ENCODE measurements at regions not wholly inside any gene's neighbourhood (a gene's known extent, or its start where the extent isn't known, plus 50 kb on each side); places are given as distances from the start of the nearest gene placed in this dataset.
"Not testable (repeated sequence)": the region's sequence is repeated elsewhere in the genome, so short reads cannot be mapped to it uniquely, and the experiment has no call there.

DNA sequence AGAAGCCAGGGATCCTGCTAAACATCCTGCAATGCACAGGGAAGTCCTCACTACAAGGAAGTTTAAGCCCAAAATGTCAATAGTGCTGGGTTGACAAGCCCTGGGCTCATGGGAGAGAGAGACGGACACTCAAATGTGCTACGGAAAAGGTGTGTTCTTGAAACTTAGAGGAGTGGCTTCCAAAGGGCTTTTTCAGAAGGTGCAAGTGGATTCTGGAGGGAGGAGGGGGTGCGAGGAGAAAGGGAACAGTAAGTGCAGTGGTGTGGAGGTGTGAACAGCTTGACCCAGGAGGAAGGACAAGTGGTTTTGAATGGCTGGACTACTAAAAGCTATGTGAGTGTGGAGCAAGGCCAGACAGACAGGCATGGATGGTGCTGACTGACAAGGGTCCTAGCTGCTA lies 50.4 kb upstream of the CECR2 start:
- Mint-ChIP-seq H3K27ac (no peak overlapping the region), H3K4me1 (ENCODE audit: low read depth) (no peaks in the 10 kb centered on the region), H3K4me3 (ENCODE audit: low read depth) (no peak overlapping the region), H3K36me3 (ENCODE audit: low read depth) (no peaks in the 10 kb centered on the region), H3K27me3 (ENCODE audit: low read depth) (peaks cover 2% of the 10 kb centered on the region), H3K9me3 (no peaks in the 10 kb centered on the region)
- no peak for DNase-seq (ENCODE audit: low spot score)
- intact Hi-C loops (cut with micrococcal nuclease) = no loop called here

DNA sequence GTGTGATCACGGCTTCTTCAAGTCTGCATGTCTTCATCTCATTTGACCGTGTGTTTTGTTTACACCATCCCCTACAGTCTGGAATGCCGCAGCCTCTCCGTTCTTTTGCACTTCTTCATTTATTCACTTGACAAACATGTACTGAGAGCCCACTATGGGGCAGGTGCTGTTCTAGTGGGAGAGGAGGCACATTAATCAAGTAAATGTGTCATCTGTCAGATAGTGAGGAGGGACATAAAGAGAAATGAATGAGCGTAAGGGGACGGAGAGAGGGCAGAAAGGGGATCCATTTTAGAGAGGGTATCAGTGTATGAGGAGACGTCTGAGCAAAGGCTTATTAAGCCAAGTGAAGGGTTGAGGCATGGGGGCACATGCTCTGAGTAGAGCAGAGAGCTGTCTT lies 54.0 kb upstream of the CECR2 start:
- Mint-ChIP-seq H3K27me3 (ENCODE audit: low read depth) (peaks cover 7% of the 10 kb centered on the region), H3K27ac (no peak overlapping the region), H3K36me3 (ENCODE audit: low read depth) (no peaks in the 10 kb centered on the region), H3K4me1 (ENCODE audit: low read depth) (no peaks in the 10 kb centered on the region), H3K4me3 (ENCODE audit: low read depth) (no peak overlapping the region), H3K9me3 (no peaks in the 10 kb centered on the region)
- DNase-seq (ENCODE audit: low spot score) = no peak
- intact Hi-C loops (cut with micrococcal nuclease) = no loop called here

DNA sequence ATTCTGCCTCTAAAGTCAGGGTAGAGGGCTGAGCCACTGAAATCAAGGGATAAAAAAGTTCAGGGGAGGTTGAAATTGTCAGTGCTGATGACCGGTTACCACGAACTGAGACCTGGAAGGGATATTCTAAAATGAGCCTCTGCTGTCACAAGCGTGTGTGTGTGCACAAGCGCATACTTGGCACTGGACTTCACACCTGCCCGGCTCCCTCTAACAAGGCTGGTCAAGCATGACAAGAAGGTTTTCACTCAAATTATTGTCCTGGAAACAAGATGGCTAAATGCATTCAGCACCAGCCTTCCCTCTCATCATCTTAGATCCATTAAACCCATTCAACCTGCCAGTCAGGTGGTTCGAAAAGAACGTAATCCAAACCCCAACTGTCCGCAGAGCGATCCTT lies 54.8 kb upstream of the CECR2 start:
- Mint-ChIP-seq H3K27ac (no peak overlapping the region), H3K4me3 (ENCODE audit: low read depth) (no peak overlapping the region), H3K9me3 (no peaks in the 10 kb centered on the region), H3K36me3 (ENCODE audit: low read depth) (no peaks in the 10 kb centered on the region), H3K4me1 (ENCODE audit: low read depth) (no peaks in the 10 kb centered on the region), H3K27me3 (ENCODE audit: low read depth) (peaks cover 7% of the 10 kb centered on the region)
- intact Hi-C loops (cut with micrococcal nuclease) = no loop called here
- no peak for DNase-seq (ENCODE audit: low spot score)

DNA sequence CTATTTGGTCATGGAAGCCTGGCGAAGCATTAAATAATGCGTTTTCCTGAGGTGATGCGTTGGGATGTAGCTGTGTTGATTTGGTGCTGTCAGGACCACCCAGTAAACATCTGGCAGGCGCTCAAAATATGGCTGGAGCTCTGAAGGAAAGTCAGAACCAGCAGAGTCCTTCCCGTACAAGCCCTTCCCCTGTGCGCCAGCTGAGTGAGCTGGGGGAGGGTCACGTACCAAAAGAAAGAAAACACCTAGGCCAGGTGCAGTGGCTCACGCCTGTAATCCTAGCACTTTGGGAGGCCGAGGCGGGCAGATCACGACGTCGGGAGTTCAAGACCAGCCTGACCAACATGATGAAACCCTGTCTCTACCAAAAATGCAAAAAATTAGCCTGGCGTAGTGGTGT lies 55.6 kb upstream of the CECR2 start:
- H3K36me3 Mint-ChIP-seq (ENCODE audit: low read depth) = no peaks in the 10 kb centered on the region
- no peaks in the 10 kb centered on the region for H3K9me3 Mint-ChIP-seq

DNA sequence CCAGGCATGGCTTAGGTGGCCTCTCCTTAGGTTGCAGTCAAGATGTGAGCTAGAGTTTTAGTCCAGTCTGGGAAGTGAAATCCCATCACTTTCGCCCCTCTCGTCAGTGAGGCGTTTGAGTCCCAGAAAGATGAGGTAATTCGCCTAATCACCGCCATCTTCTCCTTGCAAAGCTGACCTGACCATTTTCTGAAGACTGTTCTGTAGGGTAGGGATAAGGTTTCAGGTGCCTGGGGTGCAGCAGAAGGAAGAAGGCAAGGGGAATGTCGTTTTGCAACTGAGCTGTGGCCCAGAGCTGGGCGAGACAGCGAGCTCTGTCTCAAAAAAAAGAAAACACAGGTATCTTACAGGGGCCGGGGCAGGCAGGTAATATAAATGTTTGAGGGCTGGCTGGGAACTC lies 61.7 kb upstream of the CECR2 start:
- H3K27me3 Mint-ChIP-seq (ENCODE audit: low read depth) = no peaks in the 10 kb centered on the region
- H3K36me3 Mint-ChIP-seq (ENCODE audit: low read depth) = no peaks in the 10 kb centered on the region
- no peak for DNase-seq (ENCODE audit: low spot score)
- no peaks in the 10 kb centered on the region for H3K9me3 Mint-ChIP-seq
- peaks cover 21% of the 10 kb centered on the region for H3K4me1 Mint-ChIP-seq (ENCODE audit: low read depth)
- intact Hi-C loops (cut with micrococcal nuclease) = loop anchor here (10.0 kb wide), 1 partner anchor 233 kb away; no protein-coding TSS in a partner anchor
- H3K4me3 Mint-ChIP-seq (ENCODE audit: low read depth) = no peak overlapping the region
- no peak overlapping the region for H3K27ac Mint-ChIP-seq

More for the DNA sequence above, 55.6 kb upstream of the CECR2 start:
- intact Hi-C loops (cut with micrococcal nuclease) = no loop called here
- H3K27ac Mint-ChIP-seq = no peak overlapping the region
- no peak overlapping the region for H3K4me3 Mint-ChIP-seq (ENCODE audit: low read depth)
- DNase-seq (ENCODE audit: low spot score) = no peak
- no peaks in the 10 kb centered on the region for H3K4me1 Mint-ChIP-seq (ENCODE audit: low read depth)
- H3K27me3 Mint-ChIP-seq (ENCODE audit: low read depth) = peaks cover 6% of the 10 kb centered on the region

DNA sequence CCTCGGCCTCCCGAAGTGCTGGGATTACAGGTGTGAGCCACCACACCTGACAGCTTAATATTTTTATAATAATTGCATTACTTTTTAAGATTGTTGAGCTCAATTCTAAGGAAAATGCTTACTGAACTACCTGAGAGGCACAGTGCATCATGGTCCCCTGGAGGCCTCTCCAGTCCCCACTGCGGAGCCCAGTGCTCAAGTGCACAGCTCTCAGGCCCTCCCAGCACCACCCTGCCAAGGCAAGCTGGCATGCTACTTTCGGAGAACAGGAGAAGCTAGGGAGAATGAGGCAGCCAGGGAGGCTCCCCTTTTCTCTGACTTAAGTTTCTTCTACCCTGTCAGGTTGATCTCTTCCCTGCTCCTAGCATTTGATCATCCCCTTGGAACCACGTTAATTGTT lies 64.2 kb upstream of the CECR2 start:
- intact Hi-C loops (cut with micrococcal nuclease) = loop anchor here (10.0 kb wide), 1 partner anchor 230 kb away; no protein-coding TSS in a partner anchor
- Mint-ChIP-seq H3K27me3 (ENCODE audit: low read depth) (no peaks in the 10 kb centered on the region), H3K4me1 (ENCODE audit: low read depth) (peaks cover 22% of the 10 kb centered on the region), H3K4me3 (ENCODE audit: low read depth) (no peak overlapping the region), H3K27ac (no peak overlapping the region), H3K36me3 (ENCODE audit: low read depth) (no peaks in the 10 kb centered on the region), H3K9me3 (no peaks in the 10 kb centered on the region)
- DNase-seq (ENCODE audit: low spot score) = no peak

DNA sequence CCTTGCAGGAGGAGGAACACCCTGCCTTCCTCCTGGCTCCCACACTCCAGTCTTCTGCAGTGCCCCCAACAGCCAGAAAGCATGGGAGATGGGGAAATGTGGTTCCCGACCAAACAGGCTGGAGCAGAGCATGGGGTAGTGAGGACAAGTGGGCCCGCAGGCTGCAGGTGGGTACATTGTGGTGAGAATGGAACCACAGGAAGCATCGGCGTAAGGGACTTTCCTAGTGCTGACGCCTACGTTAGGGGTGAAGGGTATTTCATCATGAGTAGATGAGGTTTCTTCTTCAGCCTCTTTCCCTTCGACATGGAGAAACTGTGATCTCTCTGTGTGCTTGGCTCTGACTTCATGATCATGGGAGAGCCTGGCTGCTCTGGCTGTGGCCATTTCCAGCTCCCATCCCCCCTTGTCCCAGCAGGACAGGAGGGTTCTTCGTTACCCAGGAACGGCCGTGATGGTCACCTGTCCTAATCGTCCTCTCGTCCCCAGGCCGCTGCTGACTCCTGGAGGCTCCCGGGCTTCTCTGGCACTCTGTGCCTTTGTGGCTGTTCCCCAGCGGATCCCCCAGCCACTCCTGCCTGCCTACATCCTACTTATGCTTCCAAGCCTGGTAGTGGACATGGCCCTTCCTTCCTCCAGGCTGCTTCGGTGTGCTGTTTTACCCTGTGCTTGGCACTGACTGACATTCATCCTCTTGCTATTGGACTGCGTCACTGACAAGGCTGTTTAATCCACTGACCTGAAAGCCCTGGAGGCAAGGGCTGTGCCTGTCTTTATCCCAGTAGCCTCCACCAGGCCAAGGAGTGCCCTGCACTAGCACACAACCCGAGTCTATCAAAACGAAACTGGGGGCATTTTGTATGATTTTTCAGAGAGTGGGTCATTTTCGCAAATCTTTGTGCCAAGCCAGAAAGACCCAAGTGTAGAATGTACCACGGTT lies 65.2 kb upstream of the CECR2 start:
- Mint-ChIP-seq H3K27me3 (ENCODE audit: low read depth) (no peaks in the 10 kb centered on the region), H3K9me3 (no peaks in the 10 kb centered on the region), H3K36me3 (ENCODE audit: low read depth) (no peaks in the 10 kb centered on the region), H3K4me1 (ENCODE audit: low read depth) (peaks cover 25% of the 10 kb centered on the region), H3K27ac (peak overlapping the region; percentile 71), H3K4me3 (ENCODE audit: low read depth) (no peak overlapping the region)
- intact Hi-C loops (cut with micrococcal nuclease) = loop anchor here (1.0 to 10.0 kb wide), 4 partner anchors 24 to 229 kb away; partner anchors contain the start of gene ADA2
- DNase-seq (ENCODE audit: low spot score) = peak; percentile 65

DNA sequence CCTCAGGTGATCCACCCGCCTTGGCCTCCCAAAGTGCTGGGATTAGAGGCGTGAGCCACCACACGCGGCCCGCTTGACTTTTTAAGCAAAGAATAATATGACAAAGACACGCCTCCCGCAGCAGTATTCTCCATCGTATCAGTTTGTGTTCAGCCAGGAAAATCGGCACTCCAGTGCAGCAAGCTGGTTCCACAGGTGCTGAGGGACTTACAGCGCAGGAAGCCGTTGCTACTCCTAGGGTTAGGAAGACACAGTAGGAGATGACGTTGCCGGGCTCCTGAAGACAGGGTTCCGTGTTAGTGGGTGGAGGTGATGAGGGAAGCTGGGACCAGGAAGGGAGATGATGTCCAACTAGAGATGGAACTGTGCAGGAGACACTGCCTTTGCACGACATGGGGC lies 65.8 kb upstream of the CECR2 start:
- Mint-ChIP-seq H3K27ac (peak overlapping the region; percentile 20), H3K27me3 (ENCODE audit: low read depth) (no peaks in the 10 kb centered on the region), H3K36me3 (ENCODE audit: low read depth) (no peaks in the 10 kb centered on the region), H3K4me3 (ENCODE audit: low read depth) (no peak overlapping the region), H3K4me1 (ENCODE audit: low read depth) (peaks cover 30% of the 10 kb centered on the region), H3K9me3 (no peaks in the 10 kb centered on the region)
- intact Hi-C loops (cut with micrococcal nuclease) = loop anchor here (5.0 to 10.0 kb wide), 2 partner anchors 86 to 229 kb away; partner anchors contain the start of gene ADA2
- no peak for DNase-seq (ENCODE audit: low spot score)

DNA sequence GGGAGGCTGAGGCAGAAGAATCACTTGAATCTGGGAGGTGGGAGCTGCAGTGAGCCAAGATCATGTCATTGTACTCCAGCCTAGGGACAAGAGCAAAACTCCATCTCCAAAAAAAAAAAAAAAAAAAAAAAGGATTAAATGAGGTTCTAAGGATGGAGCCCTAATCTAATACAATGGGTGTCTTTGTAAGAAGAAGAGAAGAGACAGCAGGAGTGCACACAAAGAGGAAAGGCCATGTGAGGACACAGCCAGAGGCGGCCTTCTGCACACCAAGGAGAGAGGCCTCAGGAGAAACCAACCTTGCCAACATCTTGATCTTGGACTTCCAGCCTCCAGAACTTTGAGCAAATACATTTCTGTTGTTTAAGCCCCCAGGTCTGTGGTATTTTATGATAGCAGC lies 66.6 kb upstream of the CECR2 start:
- intact Hi-C loops (cut with micrococcal nuclease) = loop anchor here (5.0 to 10.0 kb wide), 2 partner anchors 85 to 228 kb away; partner anchors contain the start of gene ADA2
- Mint-ChIP-seq H3K36me3 (ENCODE audit: low read depth) (no peaks in the 10 kb centered on the region), H3K4me1 (ENCODE audit: low read depth) (peaks cover 30% of the 10 kb centered on the region), H3K27ac (no peak overlapping the region), H3K4me3 (ENCODE audit: low read depth) (no peak overlapping the region), H3K9me3 (no peaks in the 10 kb centered on the region), H3K27me3 (ENCODE audit: low read depth) (no peaks in the 10 kb centered on the region)
- no peak for DNase-seq (ENCODE audit: low spot score)

DNA sequence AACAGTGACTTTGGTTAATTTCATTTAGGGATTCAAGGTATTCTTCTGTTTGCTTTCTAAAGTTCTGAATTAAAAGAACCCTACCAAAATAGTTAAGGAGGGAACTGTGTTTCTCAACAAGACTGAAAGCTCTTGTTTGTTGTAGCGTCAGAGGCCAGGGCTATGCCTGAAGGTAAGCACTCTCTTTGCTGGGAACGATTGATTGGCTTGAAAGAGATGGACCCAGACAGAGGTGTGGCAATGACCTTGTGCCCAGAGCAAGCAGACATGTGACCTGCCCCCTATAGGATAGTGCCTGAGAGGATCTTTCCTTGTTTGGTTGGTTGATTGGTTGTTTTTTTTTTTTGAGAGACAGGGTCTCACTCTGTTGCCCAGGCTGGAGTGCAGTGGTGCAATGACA lies 68.3 kb upstream of the CECR2 start:
- Mint-ChIP-seq H3K27ac (no peak overlapping the region), H3K36me3 (ENCODE audit: low read depth) (no peaks in the 10 kb centered on the region), H3K27me3 (ENCODE audit: low read depth) (peaks cover 4% of the 10 kb centered on the region), H3K4me3 (ENCODE audit: low read depth) (no peak overlapping the region), H3K9me3 (no peaks in the 10 kb centered on the region), H3K4me1 (ENCODE audit: low read depth) (peaks cover 30% of the 10 kb centered on the region)
- intact Hi-C loops (cut with micrococcal nuclease) = loop anchor here (5.0 to 10.0 kb wide), 2 partner anchors 84 to 226 kb away; partner anchors contain the start of gene ADA2
- no peak for DNase-seq (ENCODE audit: low spot score)

DNA sequence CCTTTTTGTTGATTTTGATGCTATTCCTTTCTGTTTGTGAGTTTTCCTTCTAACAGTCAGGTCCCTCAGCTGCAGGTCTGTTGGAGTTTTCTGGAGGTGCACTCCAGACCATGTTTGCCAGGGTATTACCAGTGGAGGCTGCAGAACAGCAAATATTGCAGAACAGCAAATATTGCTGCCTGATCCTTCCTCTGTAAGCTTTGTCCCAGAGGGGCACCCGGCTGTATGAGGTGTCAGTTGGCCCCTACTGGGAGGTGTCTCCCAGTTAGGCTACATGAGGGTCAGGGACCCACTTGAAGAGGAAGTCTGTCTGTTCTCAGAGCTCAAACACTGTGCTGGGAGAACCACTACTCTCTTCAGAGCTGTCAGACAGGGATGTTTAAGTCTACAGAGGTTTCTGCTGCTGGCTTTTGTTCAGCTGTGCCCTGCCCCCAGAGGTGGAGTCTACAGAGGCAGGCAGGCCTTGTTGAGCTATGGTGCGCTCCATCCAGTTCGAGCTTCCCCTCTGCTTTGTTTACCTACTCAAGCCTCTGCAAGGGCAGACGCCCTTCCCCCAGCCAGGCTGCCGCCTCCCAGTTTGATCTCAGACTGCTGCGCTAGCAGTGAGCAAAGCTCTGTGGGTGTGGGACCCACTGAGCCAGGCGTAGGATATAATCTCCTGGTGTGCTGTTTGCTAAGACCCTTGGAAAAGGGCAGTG lies 70.3 kb upstream of the CECR2 start:
- intact Hi-C loops (cut with micrococcal nuclease) = loop anchor here (1.0 kb wide), 1 partner anchor 11 kb away; no protein-coding TSS in a partner anchor
- not testable (repeated sequence) for DNase-seq (ENCODE audit: low spot score); H3K36me3 Mint-ChIP-seq (ENCODE audit: low read depth); H3K27ac Mint-ChIP-seq; H3K4me3 Mint-ChIP-seq (ENCODE audit: low read depth); H3K27me3 Mint-ChIP-seq (ENCODE audit: low read depth); H3K9me3 Mint-ChIP-seq
- peaks cover 20% of the 10 kb centered on the region for H3K4me1 Mint-ChIP-seq (ENCODE audit: low read depth)

DNA sequence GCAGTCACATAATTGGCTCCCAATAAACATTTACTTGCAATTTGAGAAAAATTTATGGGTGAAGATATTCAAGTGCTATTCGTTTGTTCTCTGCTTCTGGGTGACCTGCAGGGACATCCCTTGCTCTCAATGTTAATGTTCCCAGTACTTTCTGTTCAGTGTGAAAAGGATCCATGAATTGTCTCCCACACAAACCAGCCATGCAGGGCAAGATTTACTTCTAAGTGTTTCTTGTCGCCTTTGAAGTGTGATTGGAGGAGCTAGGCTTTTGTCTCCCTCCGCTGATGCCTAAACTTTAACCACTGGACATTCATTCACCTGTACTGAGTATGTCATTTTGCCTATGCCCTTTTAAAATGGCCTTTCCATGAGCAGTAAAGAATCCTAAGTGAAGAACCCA lies 66.4 kb upstream of the ADA2 start:
- intact Hi-C loops (cut with micrococcal nuclease) = no loop called here
- no peak overlapping the region for H3K4me3 Mint-ChIP-seq (ENCODE audit: low read depth)
- peaks cover 13% of the 10 kb centered on the region for H3K4me1 Mint-ChIP-seq (ENCODE audit: low read depth)

DNA sequence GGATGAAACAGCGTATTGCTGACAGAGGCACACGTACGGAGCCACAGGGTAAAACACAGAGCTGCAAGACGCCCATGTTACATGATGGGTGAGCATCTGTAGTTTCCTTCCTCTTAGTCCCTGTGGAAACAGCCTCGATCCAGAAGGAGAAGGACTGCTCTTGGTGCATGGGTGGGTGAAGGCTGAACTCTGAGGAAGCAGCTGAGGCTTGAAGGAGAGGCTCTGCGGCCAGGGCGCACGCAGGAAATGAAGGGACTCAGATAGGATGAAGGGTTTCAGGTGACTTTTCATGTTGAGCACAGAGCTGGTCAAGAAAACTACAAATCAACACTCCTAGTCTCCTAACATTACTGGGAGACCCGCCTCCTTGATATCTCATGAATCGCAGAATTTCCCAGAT lies 65.7 kb upstream of the ADA2 start:
- intact Hi-C loops (cut with micrococcal nuclease) = no loop called here
- H3K9me3 Mint-ChIP-seq = no peaks in the 10 kb centered on the region
- H3K27me3 Mint-ChIP-seq (ENCODE audit: low read depth) = peaks cover 18% of the 10 kb centered on the region
- H3K27ac Mint-ChIP-seq = no peak overlapping the region
- H3K36me3 Mint-ChIP-seq (ENCODE audit: low read depth) = no peaks in the 10 kb centered on the region
- DNase-seq (ENCODE audit: low spot score) = no peak
- H3K4me3 Mint-ChIP-seq (ENCODE audit: low read depth) = no peak overlapping the region
- peaks cover 17% of the 10 kb centered on the region for H3K4me1 Mint-ChIP-seq (ENCODE audit: low read depth)

More for the DNA sequence above, 66.4 kb upstream of the ADA2 start:
- H3K27me3 Mint-ChIP-seq (ENCODE audit: low read depth) = peaks cover 18% of the 10 kb centered on the region
- no peaks in the 10 kb centered on the region for H3K36me3 Mint-ChIP-seq (ENCODE audit: low read depth)
- H3K9me3 Mint-ChIP-seq = no peaks in the 10 kb centered on the region
- no peak for DNase-seq (ENCODE audit: low spot score)
- no peak overlapping the region for H3K27ac Mint-ChIP-seq
